ENCODE measurements at regions not wholly inside any gene's neighbourhood (a gene's known extent, or its start where the extent isn't known, plus 50 kb on each side); places are given as distances from the start of the nearest gene placed in this dataset.
"Not testable (repeated sequence)": the region's sequence is repeated elsewhere in the genome, so short reads cannot be mapped to it uniquely, and the experiment has no call there.

- ATAC-seq: no peak
These were observed 99.3 kb upstream of the FAM20A start for GRCh38 chr17:68700421-68700820.

- no peak for ATAC-seq
These were observed 98.8 kb upstream of the FAM20A start for GRCh38 chr17:68699936-68700335.

GRCh38 chr17:68698746-68699145 is 97.6 kb upstream of the FAM20A start:
- no peak for ATAC-seq

GRCh38 chr17:68697850-68698361 is 96.7 kb upstream of the FAM20A start:
- no peak for ATAC-seq

- no peak for ATAC-seq
These were observed 94.5 kb upstream of the FAM20A start for GRCh38 chr17:68695659-68696058.

GRCh38 chr17:68694791-68695485 is 93.8 kb upstream of the FAM20A start:
- no peak for ATAC-seq

- ATAC-seq: no peak
These were observed 92.7 kb upstream of the FAM20A start for GRCh38 chr17:68693896-68694295.

- ATAC-seq: no peak
These were observed 92.3 kb upstream of the FAM20A start for GRCh38 chr17:68693466-68693865.

- ATAC-seq: no peak
These were observed 85.2 kb upstream of the FAM20A start for GRCh38 chr17:68686108-68686988.

- ATAC-seq: no peak
These were observed 83.8 kb upstream of the FAM20A start for GRCh38 chr17:68684949-68685357.

GRCh38 chr17:68682903-68683302 is 81.7 kb upstream of the FAM20A start:
- ATAC-seq: no peak

- no peak for ATAC-seq
These were observed 78.7 kb upstream of the FAM20A start for GRCh38 chr17:68679882-68680281.

- no peak for ATAC-seq
These were observed 75.7 kb upstream of the FAM20A start for GRCh38 chr17:68676856-68677255.

- no peak for ATAC-seq
These were observed 74.6 kb upstream of the FAM20A start for GRCh38 chr17:68675723-68676122.

GRCh38 chr17:68674029-68674925 is 73.1 kb upstream of the FAM20A start:
- no peak for ATAC-seq

- ATAC-seq: no peak
These were observed 70.0 kb upstream of the FAM20A start for GRCh38 chr17:68670967-68671693.

- ATAC-seq: not testable (repeated sequence)
These were observed 65.3 kb upstream of the FAM20A start for GRCh38 chr17:68666438-68666837.

GRCh38 chr17:68665373-68665772 is 64.2 kb upstream of the FAM20A start:
- no peak for ATAC-seq

- ATAC-seq: no peak
These were observed 61.3 kb upstream of the FAM20A start for GRCh38 chr17:68662479-68662878.

GRCh38 chr17:68662037-68662432 is 60.9 kb upstream of the FAM20A start:
- ATAC-seq: no peak

- ATAC-seq: no peak
These were observed 60.3 kb upstream of the FAM20A start for GRCh38 chr17:68661265-68662036.

All from activated CD4-positive, CD25-positive, alpha-beta regulatory T cell treated with anti-CD3 and anti-CD28 coated beads, Interleukin-2, amount 50 U/mL, for 24 hours (primary cell).